Adrenal gland (tissue), 5 donors: ENCODE measurements at regions not wholly inside any gene's neighbourhood (a gene's known extent, or its start where the extent isn't known, plus 50 kb on each side); places are given as distances from the start of the nearest gene placed in this dataset.

Source experiments
- CTCF ChIP-seq, 6 experiments: fragments of 450-650 bp in 4 of 6; fragments of 200-600 bp in 2 of 6; sonication (generic) in 1 of 6; IDR thresholded peaks; 1 replicate in 5 of 6; 2 replicates in 1 of 6; pipeline versions ENCODE4 v1.5.1 to v1.8.0; 2016 to 2021; ENCODE audit warnings: antibody characterized with exemption in 6 of 6, mild to moderate bottlenecking in 2 of 6, moderate library complexity in 1 of 6
- POLR2A ChIP-seq, 2 donors: fragments of 450-650 bp; IDR thresholded peaks; one replicate each; pipeline ENCODE4 v1.6.1; 2017; ENCODE audit warnings: antibody characterized with exemption in 2 of 2, mild to moderate bottlenecking in 2 of 2, moderate library complexity in 1 of 2
- donor health status: DM: no; HTN: no; CAD: no.

- TF ChIP-seq CTCF (IDR thresholded peaks at IDR 0.05) = no peak
- TF ChIP-seq POLR2A (IDR thresholded peaks at IDR 0.05) = no peak
Observed at GRCh38 chr4:147078875-147079658, 133.4 kb upstream of the TTC29 start.
